GM23248 (cell line): ENCODE measurements at regions not wholly inside any gene's neighbourhood (a gene's known extent, or its start where the extent isn't known, plus 50 kb on each side); places are given as distances from the start of the nearest gene placed in this dataset.

Experiments used
- DNase-seq: peaks from one replicate; pipeline ENCODE4 v3.0.0-alpha.2; 2015
- H2AFZ ChIP-seq: fragments of 200-600 bp; sonication (generic); 2 replicates; pipeline ENCODE4 v1.6.1; 2016; ENCODE audit warnings: antibody characterized with exemption
- H3F3A ChIP-seq: fragments of 200-600 bp; sonication (generic); 2 replicates; pipeline ENCODE4 v1.6.1; 2016; ENCODE audit warnings: mild to moderate bottlenecking, antibody characterized with exemption, mixed run types; ENCODE audit not compliant: insufficient read depth
- H3K27ac ChIP-seq: fragments of 200-600 bp; sonication (generic); 2 replicates; pipeline ENCODE4 v1.5.1; 2016; ENCODE audit warnings: mild to moderate bottlenecking
- H3K27me3 ChIP-seq: fragments of 200-600 bp; sonication (generic); replicated peaks from 2 replicates; pipeline ENCODE4 v1.6.1; 2016; ENCODE audit warnings: mild to moderate bottlenecking; ENCODE audit not compliant: insufficient read depth
- H3K36me3 ChIP-seq: fragments of 200-600 bp; sonication (generic); 2 replicates; pipeline ENCODE4 v1.6.1; 2016; ENCODE audit warnings: low read depth, mild to moderate bottlenecking
- H3K4me1 ChIP-seq: fragments of 200-600 bp; sonication (generic); 2 replicates; pipeline ENCODE4 v1.6.1; 2016; ENCODE audit warnings: mild to moderate bottlenecking; ENCODE audit not compliant: insufficient read depth
- H3K4me2 ChIP-seq: fragments of 200-600 bp; sonication (generic); one replicate; pipeline ENCODE4 v1.6.1; 2016; ENCODE audit warnings: mild to moderate bottlenecking; ENCODE audit not compliant: unreplicated experiment
- H3K4me3 ChIP-seq: fragments of 200-600 bp; sonication (generic); 2 replicates; pipeline ENCODE4 v1.5.1; 2016; ENCODE audit warnings: mild to moderate bottlenecking
- H3K79me2 ChIP-seq: fragments of 200-600 bp; sonication (generic); 2 replicates; pipeline ENCODE4 v1.6.1; 2016; ENCODE audit warnings: mild to moderate bottlenecking; ENCODE audit not compliant: insufficient read depth
- H3K9ac ChIP-seq: fragments of 200-600 bp; sonication (generic); 2 replicates; pipeline ENCODE4 v1.6.1; 2016; ENCODE audit warnings: mild to moderate bottlenecking
- H3K9me2 ChIP-seq: fragments of 200-600 bp; sonication (generic); 2 replicates; pipeline ENCODE4 v1.6.1; 2016; ENCODE audit warnings: mixed run types, mild to moderate bottlenecking, moderate library complexity; ENCODE audit not compliant: insufficient read depth
- H3K9me3 ChIP-seq: fragments of 200-600 bp; sonication (generic); one replicate; pipeline ENCODE4 v1.6.1; 2017; ENCODE audit warnings: low read depth
- H4K20me1 ChIP-seq: fragments of 200-600 bp; sonication (generic); 2 replicates; pipeline ENCODE4 v1.6.0; 2016; ENCODE audit not compliant: insufficient read depth
- EZH2 ChIP-seq: fragments of 200-600 bp; sonication (generic); IDR thresholded peaks from 2 replicates; pipeline ENCODE4 v1.6.1; 2018; ENCODE audit warnings: antibody characterized with exemption, mild to moderate bottlenecking; ENCODE audit not compliant: insufficient read depth, poor library complexity, severe bottlenecking
- EZH2phosphoT487 ChIP-seq: fragments of 200-600 bp; sonication (generic); IDR thresholded peaks from 2 replicates; pipeline ENCODE4 v1.6.1; 2018; ENCODE audit warnings: antibody characterized with exemption, moderate library complexity, mild to moderate bottlenecking, low read depth; ENCODE audit not compliant: insufficient read depth
- whole genome bisulfite sequencing, 2 experiments: methylation state at CpG; one replicate each; pipeline ENCODE4 v1.1.6; 2015 to 2017; ENCODE audit warnings: low lambda C conversion rate in 2 of 2, low coverage in 1 of 2; ENCODE audit errors: missing lambda C conversion rate in 2 of 2; 5-methylcytosine and 5-hydroxymethylcytosine counted together
- in situ Hi-C: fragments of 300-500 bp; cut with MboI; formaldehyde crosslinking; loops from 2 replicates; pipeline ENCODE4 v1.15.0; 2020

DNA sequence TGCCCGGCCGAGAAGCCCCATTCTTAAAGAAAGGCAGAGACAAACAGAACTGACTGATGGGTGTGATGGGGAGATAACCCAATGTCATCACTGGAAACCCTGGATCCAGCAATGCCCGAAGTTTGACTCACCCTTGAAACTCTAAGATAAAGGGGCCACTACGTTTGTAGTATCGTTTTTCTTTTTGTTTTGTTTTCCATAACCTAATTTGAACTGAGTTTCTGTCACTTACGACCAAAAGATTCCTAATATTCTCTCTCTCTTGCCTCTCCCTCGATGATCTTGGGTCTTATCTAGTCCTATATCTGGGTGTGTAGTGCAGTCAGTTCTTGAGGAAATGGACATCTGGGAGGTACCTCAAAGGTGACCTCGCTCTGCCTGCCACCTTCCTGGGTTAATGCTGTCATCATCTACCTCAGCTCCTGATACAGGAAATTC is 57.8 kb upstream of the ID3 start:
- no peak overlapping the region for H3K4me2 ChIP-seq
- in situ Hi-C loops = no loop called here
- H3K27ac ChIP-seq = no peak overlapping the region
- no peaks in the 10 kb centered on the region for H3K4me1 ChIP-seq
- H3K79me2 ChIP-seq = no peaks in the 10 kb centered on the region
- H3F3A ChIP-seq = no peaks in the 10 kb centered on the region
- WGBS, 2 experiments = 80 to 83% methylated on average over 8 of the region's 8 CpGs
- H3K4me3 ChIP-seq = no peak overlapping the region
- no peak overlapping the region for H3K9ac ChIP-seq
- no peaks in the 10 kb centered on the region for H3K9me2 ChIP-seq
- DNase-seq = no peak
- no peaks in the 10 kb centered on the region for H3K36me3 ChIP-seq
- H3K27me3 ChIP-seq = peaks cover 12% of the 10 kb centered on the region; the same call in 1 of the 2 replicates
- no peaks in the 10 kb centered on the region for H3K9me3 ChIP-seq
- H4K20me1 ChIP-seq = no peaks in the 10 kb centered on the region
- TF ChIP-seq EZH2 = no peak
- no peak for TF ChIP-seq EZH2phosphoT487
- H2AFZ ChIP-seq = no peak overlapping the region

DNA sequence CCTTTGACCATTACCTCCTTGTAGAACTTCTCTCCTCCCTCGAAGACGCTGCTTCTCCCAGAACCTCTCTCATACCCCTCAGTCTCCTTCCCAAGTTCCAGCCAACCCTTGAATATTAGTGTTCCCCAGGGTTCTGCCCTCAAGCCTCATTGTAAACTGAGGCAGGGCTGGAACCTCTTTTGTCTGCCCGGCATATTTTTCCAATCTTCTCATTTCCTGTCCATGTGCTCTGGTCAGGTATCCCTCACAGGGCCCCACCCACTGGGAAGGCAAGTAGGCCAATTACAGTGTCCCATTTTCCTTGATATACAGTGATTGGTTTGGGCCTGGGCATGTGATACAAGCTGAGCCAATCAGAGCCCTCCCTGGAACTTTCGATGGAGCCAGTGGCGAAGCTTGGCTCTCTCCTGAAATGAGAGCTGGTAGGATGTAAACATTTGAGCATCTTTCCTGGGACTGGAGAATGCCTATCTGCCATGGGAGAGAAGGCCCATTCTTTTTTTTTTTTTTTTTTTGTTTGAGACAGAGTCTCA is 57.1 kb upstream of the ID3 start:
- H3K27me3 ChIP-seq = peaks cover 12% of the 10 kb centered on the region; the same call in 1 of the 2 replicates
- 98 to 100% methylated on average over 5 of the region's 5 CpGs for WGBS, 2 experiments
- no peak overlapping the region for H3K9ac ChIP-seq
- no peak overlapping the region for H3K4me3 ChIP-seq
- H3K27ac ChIP-seq = no peak overlapping the region
- H3F3A ChIP-seq = no peaks in the 10 kb centered on the region
- no peak for TF ChIP-seq EZH2
- TF ChIP-seq EZH2phosphoT487 = no peak
- no peak overlapping the region for H3K4me2 ChIP-seq
- H2AFZ ChIP-seq = no peak overlapping the region
- no peaks in the 10 kb centered on the region for H3K4me1 ChIP-seq
- DNase-seq = no peak
- in situ Hi-C loops = no loop called here
- no peaks in the 10 kb centered on the region for H3K36me3 ChIP-seq
- H4K20me1 ChIP-seq = no peaks in the 10 kb centered on the region
- H3K9me3 ChIP-seq = no peaks in the 10 kb centered on the region
- no peaks in the 10 kb centered on the region for H3K9me2 ChIP-seq
- no peaks in the 10 kb centered on the region for H3K79me2 ChIP-seq

DNA sequence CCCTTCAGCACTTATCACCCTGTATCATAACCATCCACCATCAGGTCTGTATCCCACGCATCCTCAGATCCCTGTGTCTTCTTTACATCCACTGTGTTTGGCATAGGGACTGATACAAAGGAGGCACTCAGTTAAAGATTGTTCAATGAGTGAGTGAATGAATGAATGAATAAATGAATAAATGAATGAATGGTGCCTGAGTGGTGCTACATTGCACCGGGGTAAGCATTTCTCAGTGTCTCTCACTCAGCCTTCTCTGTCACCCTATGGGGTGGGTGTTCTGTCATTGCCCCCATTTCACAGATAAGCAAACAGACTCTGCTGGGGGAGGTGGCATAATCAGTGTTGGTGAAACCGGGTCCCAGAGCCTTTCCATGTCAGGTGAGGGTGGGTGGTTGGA is 56.6 kb upstream of the ID3 start:
- WGBS, 2 experiments = 80 to 82% methylated on average over 3 of the region's 3 CpGs
- in situ Hi-C loops = no loop called here
- no peaks in the 10 kb centered on the region for H3K9me2 ChIP-seq

DNA sequence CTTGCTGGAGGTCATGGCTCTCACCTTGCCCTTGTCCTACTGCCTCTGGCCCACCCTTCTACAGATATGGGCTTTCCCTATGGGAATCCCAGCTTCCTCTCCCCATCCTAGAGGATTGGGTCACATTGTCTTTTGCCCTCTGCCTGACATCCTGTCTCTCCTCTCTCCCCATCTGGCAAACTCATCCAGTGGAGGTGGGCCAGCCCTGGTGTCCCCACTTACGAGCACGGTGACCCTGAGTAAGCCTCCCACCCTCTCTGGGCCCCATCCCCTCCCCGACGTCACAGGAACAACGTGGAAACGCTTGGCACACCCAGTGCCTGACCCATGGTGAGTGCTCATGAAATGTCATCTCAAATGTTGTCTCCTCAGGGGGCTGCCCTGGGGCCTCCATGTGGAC is 56.1 kb upstream of the ID3 start:
- no peak overlapping the region for H2AFZ ChIP-seq
- H3K9me2 ChIP-seq = no peaks in the 10 kb centered on the region
- in situ Hi-C loops = no loop called here
- no peaks in the 10 kb centered on the region for H4K20me1 ChIP-seq
- no peak overlapping the region for H3K27ac ChIP-seq
- no peaks in the 10 kb centered on the region for H3K4me1 ChIP-seq
- H3K9ac ChIP-seq = no peak overlapping the region
- no peak overlapping the region for H3K4me3 ChIP-seq
- H3K36me3 ChIP-seq = no peaks in the 10 kb centered on the region
- H3K4me2 ChIP-seq = no peak overlapping the region
- DNase-seq = no peak
- H3K9me3 ChIP-seq = no peaks in the 10 kb centered on the region
- no peaks in the 10 kb centered on the region for H3K79me2 ChIP-seq
- no peaks in the 10 kb centered on the region for H3F3A ChIP-seq
- H3K27me3 ChIP-seq = peaks cover 12% of the 10 kb centered on the region; the same call in 1 of the 2 replicates
- TF ChIP-seq EZH2phosphoT487 = no peak
- no peak for TF ChIP-seq EZH2
- 29 to 30% methylated on average over 6 of the region's 6 CpGs for WGBS, 2 experiments

More for the DNA sequence above, 56.6 kb upstream of the ID3 start:
- Histone ChIP-seq H3F3A (no peaks in the 10 kb centered on the region), H3K4me3 (no peak overlapping the region), H3K9me3 (no peaks in the 10 kb centered on the region), H4K20me1 (no peaks in the 10 kb centered on the region), H3K27me3 (peaks cover 12% of the 10 kb centered on the region; the same call in 1 of the 2 replicates), H3K36me3 (no peaks in the 10 kb centered on the region), H3K4me1 (no peaks in the 10 kb centered on the region), H3K79me2 (no peaks in the 10 kb centered on the region), H3K9ac (no peak overlapping the region), H3K4me2 (no peak overlapping the region), H2AFZ (no peak overlapping the region), H3K27ac (no peak overlapping the region)
- TF ChIP-seq EZH2phosphoT487 = no peak
- no peak for TF ChIP-seq EZH2
- DNase-seq = no peak
